ENCODE measurements at regions not wholly inside any gene's neighbourhood (a gene's known extent, or its start where the extent isn't known, plus 50 kb on each side); places are given as distances from the start of the nearest gene placed in this dataset.

DNA sequence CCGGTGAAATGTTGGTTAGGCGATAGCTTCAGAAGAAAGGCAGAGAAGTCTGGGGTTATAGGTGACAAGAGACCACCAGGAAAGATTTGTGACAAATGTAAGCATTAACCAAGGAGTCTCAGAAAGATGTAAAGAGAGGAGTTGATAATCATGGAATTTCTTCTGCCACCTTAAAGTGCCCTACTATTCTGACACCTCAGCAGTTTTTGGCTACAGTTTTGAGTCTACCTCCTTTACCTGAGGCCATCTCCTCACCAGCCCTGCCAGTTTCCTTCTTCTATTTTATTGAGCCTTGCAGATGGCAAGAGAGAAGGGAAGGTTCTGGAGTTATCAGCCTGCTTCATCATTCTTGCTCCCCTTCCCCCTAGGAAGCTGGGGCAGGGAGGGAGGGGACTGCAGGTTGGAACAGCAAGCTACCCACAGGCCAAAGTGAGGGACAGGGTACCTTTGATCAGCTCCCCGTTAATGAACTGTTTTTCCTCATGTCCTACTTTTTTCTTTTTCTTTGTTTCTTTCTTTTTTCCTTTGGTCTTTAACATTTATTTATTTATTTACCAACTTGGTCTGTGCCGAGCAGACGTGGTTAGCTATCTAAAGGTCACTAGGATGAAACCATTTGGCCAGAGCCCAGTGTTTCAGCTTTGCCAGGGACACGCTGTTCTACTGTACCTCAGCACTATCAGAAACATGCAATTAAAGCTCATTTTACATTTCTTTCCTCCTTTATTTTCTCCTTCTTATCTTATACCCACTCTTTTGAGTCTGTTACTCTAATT is 438.7 kb upstream of the AR start:
- ATAC-seq (ENCODE audit: low read depth) (no peak), DNase-seq (no peak)
- no peaks in the 10 kb centered on the region for H3K27me3 Mint-ChIP-seq
- CTCF ChIA-PET, result no interaction called here
- H3K4me1 Mint-ChIP-seq, result no peaks in the 10 kb centered on the region
- H3K36me3 Mint-ChIP-seq (ENCODE audit: low read depth), result no peaks in the 10 kb centered on the region
- TF ChIP-seq, protein P1, sequence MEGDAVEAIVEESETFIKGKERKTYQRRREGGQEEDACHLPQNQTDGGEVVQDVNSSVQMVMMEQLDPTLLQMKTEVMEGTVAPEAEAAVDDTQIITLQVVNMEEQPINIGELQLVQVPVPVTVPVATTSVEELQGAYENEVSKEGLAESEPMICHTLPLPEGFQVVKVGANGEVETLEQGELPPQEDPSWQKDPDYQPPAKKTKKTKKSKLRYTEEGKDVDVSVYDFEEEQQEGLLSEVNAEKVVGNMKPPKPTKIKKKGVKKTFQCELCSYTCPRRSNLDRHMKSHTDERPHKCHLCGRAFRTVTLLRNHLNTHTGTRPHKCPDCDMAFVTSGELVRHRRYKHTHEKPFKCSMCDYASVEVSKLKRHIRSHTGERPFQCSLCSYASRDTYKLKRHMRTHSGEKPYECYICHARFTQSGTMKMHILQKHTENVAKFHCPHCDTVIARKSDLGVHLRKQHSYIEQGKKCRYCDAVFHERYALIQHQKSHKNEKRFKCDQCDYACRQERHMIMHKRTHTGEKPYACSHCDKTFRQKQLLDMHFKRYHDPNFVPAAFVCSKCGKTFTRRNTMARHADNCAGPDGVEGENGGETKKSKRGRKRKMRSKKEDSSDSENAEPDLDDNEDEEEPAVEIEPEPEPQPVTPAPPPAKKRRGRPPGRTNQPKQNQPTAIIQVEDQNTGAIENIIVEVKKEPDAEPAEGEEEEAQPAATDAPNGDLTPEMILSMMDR (IDR thresholded peaks at IDR 0.05), result no peak
- POLR2A ChIA-PET, result no interaction called here
- intact Hi-C loops (cut with micrococcal nuclease), result no loop called here
- peaks cover 2% of the 10 kb centered on the region for H3K9me3 Mint-ChIP-seq
- no peak overlapping the region for H3K4me3 Mint-ChIP-seq
- H3K27ac Mint-ChIP-seq, result no peak overlapping the region

DNA sequence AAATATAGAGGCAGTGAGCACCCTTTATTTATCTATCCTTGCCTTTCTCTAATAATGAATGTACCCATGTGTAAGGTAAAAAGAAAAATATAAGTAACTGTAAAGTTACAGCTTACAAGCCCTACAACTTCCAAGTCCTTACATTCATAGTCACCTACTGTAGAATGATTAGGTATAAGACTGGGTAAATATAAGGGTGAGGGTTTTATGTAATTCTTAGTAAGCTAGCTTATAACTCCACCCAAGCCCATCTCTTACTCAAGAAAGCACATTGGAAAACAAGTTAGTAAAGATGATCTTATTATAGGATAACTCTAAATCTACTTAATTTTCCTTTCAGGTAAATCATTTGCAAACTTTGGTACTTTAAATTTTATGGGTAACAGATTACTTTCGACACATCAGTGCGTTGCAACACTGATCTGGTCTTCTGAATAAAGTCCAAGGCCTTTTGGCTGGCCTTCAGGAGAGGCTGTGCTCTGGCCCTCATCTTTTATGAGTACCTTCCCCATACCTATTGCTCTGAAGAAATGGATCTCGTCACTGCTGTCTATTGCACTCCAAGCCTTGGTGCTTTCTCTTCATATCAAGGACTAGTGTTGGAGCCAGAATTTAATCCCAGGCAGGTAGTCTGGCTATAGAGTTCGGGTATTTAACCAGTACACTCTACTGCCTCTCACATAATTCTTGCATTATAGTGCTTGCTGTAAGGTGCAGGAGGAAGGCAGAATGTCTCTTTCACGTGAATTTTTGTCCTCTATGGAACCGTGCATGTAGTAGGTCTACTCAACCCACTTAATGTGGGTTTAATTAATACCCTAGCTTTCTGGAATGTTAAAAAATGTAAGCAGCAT is 443.6 kb upstream of the AR start:
- no peak for ATAC-seq (ENCODE audit: low read depth)
- intact Hi-C loops (cut with micrococcal nuclease), result no loop called here
- CTCF ChIA-PET, result no interaction called here
- POLR2A ChIA-PET, result no interaction called here
- TF ChIP-seq, protein P1 (IDR thresholded peaks at IDR 0.05), result no peak
- H3K4me1 Mint-ChIP-seq, result no peaks in the 10 kb centered on the region
- no peak for DNase-seq
- no peak overlapping the region for H3K27ac Mint-ChIP-seq
- no peak overlapping the region for H3K4me3 Mint-ChIP-seq
- peaks cover 2% of the 10 kb centered on the region for H3K9me3 Mint-ChIP-seq
- no peaks in the 10 kb centered on the region for H3K36me3 Mint-ChIP-seq (ENCODE audit: low read depth)
- H3K27me3 Mint-ChIP-seq, result no peaks in the 10 kb centered on the region

DNA sequence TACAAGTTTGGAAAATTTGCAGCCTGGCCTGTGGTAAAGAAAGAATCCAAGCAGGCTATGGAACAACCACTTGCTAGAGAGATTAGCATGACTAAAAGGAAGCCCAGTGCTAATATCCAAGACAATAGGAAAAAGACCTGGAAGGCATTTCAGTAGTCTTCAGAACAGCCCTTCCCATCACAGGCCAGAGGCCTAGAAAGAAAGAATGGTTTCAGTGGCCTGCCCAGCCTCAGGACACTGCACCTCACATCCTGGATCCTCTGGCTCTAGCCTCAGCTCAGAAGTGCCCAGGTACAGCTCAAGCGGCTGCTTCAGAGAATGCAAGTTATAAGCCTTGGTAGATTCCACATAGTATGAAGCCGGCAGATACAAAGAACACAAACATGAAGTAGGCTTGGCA is 449.8 kb upstream of the AR start:
- Mint-ChIP-seq H3K4me3 (no peak overlapping the region), H3K36me3 (ENCODE audit: low read depth) (no peaks in the 10 kb centered on the region), H3K4me1 (no peaks in the 10 kb centered on the region), H3K27me3 (no peaks in the 10 kb centered on the region), H3K9me3 (peaks cover 2% of the 10 kb centered on the region), H3K27ac (no peak overlapping the region)
- DNase-seq (no peak), ATAC-seq (ENCODE audit: low read depth) (no peak)
- intact Hi-C loops (cut with micrococcal nuclease), result no loop called here
- TF ChIP-seq, protein P1 (IDR thresholded peaks at IDR 0.05), result no peak
- ChIA-PET POLR2A (no interaction called here), CTCF (no interaction called here)

DNA sequence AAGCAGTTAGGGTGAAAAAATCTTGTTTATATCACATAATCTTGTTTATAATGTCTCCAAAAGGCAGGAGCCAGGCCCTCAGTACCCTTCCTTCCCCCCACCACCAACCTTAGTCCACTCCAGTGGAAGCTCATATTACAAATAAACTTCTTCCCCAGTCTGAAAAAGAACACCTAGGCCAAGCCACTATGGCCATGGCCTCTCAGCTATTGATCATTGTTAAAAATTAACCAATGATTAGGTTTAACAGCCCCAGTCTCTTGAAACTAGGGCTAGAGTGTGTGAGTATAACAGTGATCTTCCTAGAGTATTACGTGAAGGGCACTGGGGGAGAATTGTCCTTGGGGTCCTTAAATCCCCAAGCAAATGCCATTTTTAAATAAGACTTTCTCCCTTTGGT is 411.9 kb upstream of the EDA2R start:
- Mint-ChIP-seq H3K27me3 (no peaks in the 10 kb centered on the region), H3K4me1 (no peaks in the 10 kb centered on the region), H3K27ac (no peak overlapping the region), H3K36me3 (ENCODE audit: low read depth) (no peaks in the 10 kb centered on the region), H3K4me3 (no peak overlapping the region), H3K9me3 (peaks cover 3% of the 10 kb centered on the region)
- intact Hi-C loops (cut with micrococcal nuclease), result no loop called here
- no peak for DNase-seq
- TF ChIP-seq, protein P1 (IDR thresholded peaks at IDR 0.05), result no peak
- POLR2A ChIA-PET, result no interaction called here
- no peak for ATAC-seq (ENCODE audit: low read depth)
- CTCF ChIA-PET, result no interaction called here

DNA sequence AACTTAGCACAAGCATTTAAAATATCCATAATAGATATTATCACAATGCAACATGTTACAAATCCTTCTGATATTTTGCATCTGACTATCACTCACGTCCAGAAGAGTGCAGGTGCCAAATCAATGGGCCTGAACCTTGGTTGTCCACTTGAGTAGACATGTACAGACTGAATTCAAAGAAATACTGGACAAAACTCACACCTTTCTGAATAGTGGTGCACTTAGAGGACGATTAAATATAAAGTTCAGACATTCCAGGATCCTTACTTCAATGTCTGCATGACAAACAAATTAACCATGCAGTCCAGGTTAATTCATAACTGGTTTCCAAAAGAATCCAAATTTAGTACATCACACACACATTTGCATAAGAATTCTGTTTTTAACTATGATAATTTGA is 406.0 kb upstream of the EDA2R start:
- DNase-seq, result no peak
- Mint-ChIP-seq H3K27me3 (no peaks in the 10 kb centered on the region), H3K4me3 (no peak overlapping the region), H3K9me3 (no peaks in the 10 kb centered on the region), H3K27ac (no peak overlapping the region), H3K36me3 (ENCODE audit: low read depth) (no peaks in the 10 kb centered on the region), H3K4me1 (no peaks in the 10 kb centered on the region)
- ChIA-PET POLR2A (no interaction called here), CTCF (no interaction called here)
- TF ChIP-seq, protein P1 (IDR thresholded peaks at IDR 0.05), result no peak
- ATAC-seq (ENCODE audit: low read depth), result no peak
- intact Hi-C loops (cut with micrococcal nuclease), result no loop called here
